ENCODE measurements at regions not wholly inside any gene's neighbourhood (a gene's known extent, or its start where the extent isn't known, plus 50 kb on each side); places are given as distances from the start of the nearest gene placed in this dataset.

DNA sequence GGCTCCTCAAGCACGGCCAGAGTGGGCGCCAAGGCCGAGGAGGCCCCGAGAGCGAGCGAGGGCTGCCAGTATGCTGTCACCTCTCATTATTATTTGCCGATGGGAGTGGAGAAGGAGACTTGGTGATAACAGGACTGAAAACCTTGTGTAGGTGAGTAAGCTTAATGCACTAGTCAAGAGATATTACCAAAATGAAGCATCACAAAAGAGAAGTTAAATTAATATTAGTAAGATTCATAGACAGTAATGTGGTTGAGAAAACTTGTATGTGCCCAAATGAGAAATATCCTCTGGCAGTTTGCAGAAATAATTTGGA lies 204.5 kb upstream of the SLITRK1 start:
- TF ChIP-seq, protein P1, sequence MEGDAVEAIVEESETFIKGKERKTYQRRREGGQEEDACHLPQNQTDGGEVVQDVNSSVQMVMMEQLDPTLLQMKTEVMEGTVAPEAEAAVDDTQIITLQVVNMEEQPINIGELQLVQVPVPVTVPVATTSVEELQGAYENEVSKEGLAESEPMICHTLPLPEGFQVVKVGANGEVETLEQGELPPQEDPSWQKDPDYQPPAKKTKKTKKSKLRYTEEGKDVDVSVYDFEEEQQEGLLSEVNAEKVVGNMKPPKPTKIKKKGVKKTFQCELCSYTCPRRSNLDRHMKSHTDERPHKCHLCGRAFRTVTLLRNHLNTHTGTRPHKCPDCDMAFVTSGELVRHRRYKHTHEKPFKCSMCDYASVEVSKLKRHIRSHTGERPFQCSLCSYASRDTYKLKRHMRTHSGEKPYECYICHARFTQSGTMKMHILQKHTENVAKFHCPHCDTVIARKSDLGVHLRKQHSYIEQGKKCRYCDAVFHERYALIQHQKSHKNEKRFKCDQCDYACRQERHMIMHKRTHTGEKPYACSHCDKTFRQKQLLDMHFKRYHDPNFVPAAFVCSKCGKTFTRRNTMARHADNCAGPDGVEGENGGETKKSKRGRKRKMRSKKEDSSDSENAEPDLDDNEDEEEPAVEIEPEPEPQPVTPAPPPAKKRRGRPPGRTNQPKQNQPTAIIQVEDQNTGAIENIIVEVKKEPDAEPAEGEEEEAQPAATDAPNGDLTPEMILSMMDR (conservative IDR thresholded peaks at IDR 0.05 in 1 of 2, IDR thresholded peaks at IDR 0.05 in 1 of 2; ENCODE audit: low read depth in 1 of 2, low read length in 2 of 2): no peak
- TF ChIP-seq EZH2 (IDR thresholded peaks at IDR 0.05; ENCODE audit: low read length, missing control alignments): no peak
